ENCODE measurements at regions not wholly inside any gene's neighbourhood (a gene's known extent, or its start where the extent isn't known, plus 50 kb on each side); places are given as distances from the start of the nearest gene placed in this dataset.

GRCh38 chr7:22557167-22557566, 57.2 kb upstream of the STEAP1B start:
- no peak for DNase-seq
- Mint-ChIP-seq H3K9me3 (peaks cover 0 to 1% (median 0%) of the 10 kb centered on the region in 7 donors), H3K4me3 (no peak overlapping the region), H3K4me1 (peaks cover 6% of the 10 kb centered on the region), H3K27me3 (ENCODE audit: low read depth in 3 of 3) (peaks cover 17 to 20% (median 20%) of the 10 kb centered on the region in 3 donors), H3K27ac (no peak overlapping the region), H3K36me3 (no peaks in the 10 kb centered on the region)
- H3K27me3 ChIP-seq (ENCODE audit: control insufficient read depth in 2 of 2, insufficient read depth in 2 of 2, low read length in 2 of 2) = peaks cover 3 to 14% of the 10 kb centered on the region in 2 donors
- no peaks in the 10 kb centered on the region for H4K20me1 ChIP-seq (ENCODE audit: insufficient read depth, low read length)
- H3K4me2 ChIP-seq (replicated peaks; ENCODE audit: extremely low read depth, low read length, poor library complexity, severe bottlenecking) = no peak overlapping the region
- no peak overlapping the region for H2AFZ ChIP-seq (ENCODE audit: insufficient read depth, low read depth, low read length, poor library complexity, severe bottlenecking)
- H3K36me3 ChIP-seq (replicated peaks in 1 of 2; ENCODE audit: control insufficient read depth in 1 of 2, insufficient read depth in 2 of 2, low read length in 2 of 2) = no peaks in the 10 kb centered on the region
- H3K4me3 ChIP-seq (replicated peaks in 1 of 3; ENCODE audit: low read depth in 2 of 3, low read length in 3 of 3) = no peak overlapping the region
- TF ChIP-seq, protein P1, sequence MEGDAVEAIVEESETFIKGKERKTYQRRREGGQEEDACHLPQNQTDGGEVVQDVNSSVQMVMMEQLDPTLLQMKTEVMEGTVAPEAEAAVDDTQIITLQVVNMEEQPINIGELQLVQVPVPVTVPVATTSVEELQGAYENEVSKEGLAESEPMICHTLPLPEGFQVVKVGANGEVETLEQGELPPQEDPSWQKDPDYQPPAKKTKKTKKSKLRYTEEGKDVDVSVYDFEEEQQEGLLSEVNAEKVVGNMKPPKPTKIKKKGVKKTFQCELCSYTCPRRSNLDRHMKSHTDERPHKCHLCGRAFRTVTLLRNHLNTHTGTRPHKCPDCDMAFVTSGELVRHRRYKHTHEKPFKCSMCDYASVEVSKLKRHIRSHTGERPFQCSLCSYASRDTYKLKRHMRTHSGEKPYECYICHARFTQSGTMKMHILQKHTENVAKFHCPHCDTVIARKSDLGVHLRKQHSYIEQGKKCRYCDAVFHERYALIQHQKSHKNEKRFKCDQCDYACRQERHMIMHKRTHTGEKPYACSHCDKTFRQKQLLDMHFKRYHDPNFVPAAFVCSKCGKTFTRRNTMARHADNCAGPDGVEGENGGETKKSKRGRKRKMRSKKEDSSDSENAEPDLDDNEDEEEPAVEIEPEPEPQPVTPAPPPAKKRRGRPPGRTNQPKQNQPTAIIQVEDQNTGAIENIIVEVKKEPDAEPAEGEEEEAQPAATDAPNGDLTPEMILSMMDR (IDR thresholded peaks at IDR 0.05) = no peak
- intact Hi-C loops (cut with micrococcal nuclease) = no loop called here
- H3K9ac ChIP-seq (ENCODE audit: insufficient read depth, low read length, poor library complexity, severe bottlenecking) = no peak overlapping the region
- H3K9me3 ChIP-seq (replicated peaks in 1 of 2; ENCODE audit: control insufficient read depth in 1 of 2, insufficient read depth in 1 of 2, low read length in 2 of 2) = no peaks in the 10 kb centered on the region
- no peak overlapping the region for H3K27ac ChIP-seq (ENCODE audit: low read depth in 1 of 2, low read length in 2 of 2)
- WGBS (ENCODE audit: insufficient coverage) = 86% methylated on average over 1 of the region's 4 CpGs
- H3K79me2 ChIP-seq (ENCODE audit: insufficient read depth, low read length) = no peaks in the 10 kb centered on the region
- H3K4me1 ChIP-seq (ENCODE audit: control insufficient read depth in 1 of 2, insufficient read depth in 2 of 2, low read length in 2 of 2) = no peaks in the 10 kb centered on the region

- Histone ChIP-seq H3K4me3 (replicated peaks in 1 of 3; ENCODE audit: low read depth in 2 of 3, low read length in 3 of 3) (no peak overlapping the region), H4K20me1 (ENCODE audit: insufficient read depth, low read length) (no peaks in the 10 kb centered on the region), H3K4me1 (ENCODE audit: control insufficient read depth in 1 of 2, insufficient read depth in 2 of 2, low read length in 2 of 2) (no peaks in the 10 kb centered on the region), H3K27me3 (ENCODE audit: control insufficient read depth in 2 of 2, insufficient read depth in 2 of 2, low read length in 2 of 2) (peaks cover 14 to 23% of the 10 kb centered on the region in 2 donors), H3K79me2 (ENCODE audit: insufficient read depth, low read length) (no peaks in the 10 kb centered on the region), H2AFZ (ENCODE audit: insufficient read depth, low read depth, low read length, poor library complexity, severe bottlenecking) (no peak overlapping the region), H3K9me3 (replicated peaks in 1 of 2; ENCODE audit: control insufficient read depth in 1 of 2, insufficient read depth in 1 of 2, low read length in 2 of 2) (peaks cover 0 to 9% of the 10 kb centered on the region in 2 donors), H3K4me2 (replicated peaks; ENCODE audit: extremely low read depth, low read length, poor library complexity, severe bottlenecking) (no peak overlapping the region), H3K36me3 (replicated peaks in 1 of 2; ENCODE audit: control insufficient read depth in 1 of 2, insufficient read depth in 2 of 2, low read length in 2 of 2) (no peaks in the 10 kb centered on the region), H3K27ac (ENCODE audit: low read depth in 1 of 2, low read length in 2 of 2) (no peak overlapping the region), H3K9ac (ENCODE audit: insufficient read depth, low read length, poor library complexity, severe bottlenecking) (no peak overlapping the region)
- intact Hi-C loops (cut with micrococcal nuclease) = no loop called here
- no peak overlapping the region for H3K27ac Mint-ChIP-seq
- peaks cover 23 to 36% (median 32%) of the 10 kb centered on the region in 3 donors for H3K27me3 Mint-ChIP-seq (ENCODE audit: low read depth in 3 of 3)
- no peaks in the 10 kb centered on the region for H3K36me3 Mint-ChIP-seq
- TF ChIP-seq, protein P1 (IDR thresholded peaks at IDR 0.05) = no peak
- no peak for DNase-seq
- WGBS (ENCODE audit: insufficient coverage) = 95% methylated on average over 8 of the region's 8 CpGs
- no peak overlapping the region for H3K4me3 Mint-ChIP-seq
- H3K4me1 Mint-ChIP-seq = peaks cover 4% of the 10 kb centered on the region
- peaks cover 0 to 4% (median 0%) of the 10 kb centered on the region in 7 donors for H3K9me3 Mint-ChIP-seq
These were observed 55.5 kb upstream of the STEAP1B start for GRCh38 chr7:22555476-22555875.

All from CD14-positive monocyte (primary cell).